ENCODE measurements at regions not wholly inside any gene's neighbourhood (a gene's known extent, or its start where the extent isn't known, plus 50 kb on each side); places are given as distances from the start of the nearest gene placed in this dataset.

- no peak overlapping the region for H3K27ac ChIP-seq
- H3K4me1 ChIP-seq: no peaks in the 10 kb centered on the region
- H3K4me3 ChIP-seq: no peak overlapping the region
- peaks cover 0 to 4% (median 0%) of the 10 kb centered on the region in 3 donors for H3K9me3 ChIP-seq
- H3K27me3 ChIP-seq: peaks cover 0 to 3% of the 10 kb centered on the region in 2 donors
- TF ChIP-seq CTCF (IDR thresholded peaks at IDR 0.05): no peak
- intact Hi-C loops (cut with DNase I; ENCODE audit: low total_unique reads): no loop called here
- no peaks in the 10 kb centered on the region for H3K36me3 ChIP-seq
- peak; percentile 7 to 44 for DNase-seq
These were observed 153.8 kb downstream of the ASB1 start for GRCh38 chr2:238580486-238580885.

GRCh38 chr2:238581126-238581525, 154.4 kb downstream of the ASB1 start:
- Histone ChIP-seq H3K9me3 (peaks cover 0 to 4% (median 0%) of the 10 kb centered on the region in 3 donors), H3K36me3 (no peaks in the 10 kb centered on the region), H3K27me3 (peaks cover 0 to 3% of the 10 kb centered on the region in 2 donors), H3K27ac (no peak overlapping the region), H3K4me3 (no peak overlapping the region), H3K4me1 (no peaks in the 10 kb centered on the region)
- intact Hi-C loops (cut with DNase I; ENCODE audit: low total_unique reads): no loop called here
- no peak for DNase-seq
- no peak for TF ChIP-seq CTCF (IDR thresholded peaks at IDR 0.05)

DNA sequence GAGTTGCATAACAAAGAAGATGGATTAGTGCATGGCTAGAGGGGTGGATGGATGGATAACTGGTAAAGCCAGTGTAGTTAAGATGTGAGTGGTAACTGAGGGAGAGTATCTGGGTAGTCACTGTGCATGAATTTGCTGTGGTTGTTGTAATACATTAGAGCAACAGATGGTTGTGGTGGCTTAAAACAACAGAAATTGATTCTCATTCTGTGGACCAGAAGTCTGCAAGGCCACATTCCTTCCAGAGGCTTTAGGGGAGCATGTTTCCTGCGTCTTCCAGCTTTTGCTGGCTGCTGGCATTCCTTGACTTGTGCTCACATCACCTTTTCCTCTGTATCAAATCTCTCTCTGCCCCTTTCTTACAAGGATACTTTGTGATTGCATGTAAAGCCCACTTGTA, 155.4 kb downstream of the ASB1 start:
- intact Hi-C loops (cut with DNase I; ENCODE audit: low total_unique reads): no loop called here
- Histone ChIP-seq H3K27ac (no peak overlapping the region), H3K36me3 (no peaks in the 10 kb centered on the region), H3K9me3 (no peaks in the 10 kb centered on the region), H3K27me3 (no peaks in the 10 kb centered on the region), H3K4me3 (no peak overlapping the region), H3K4me1 (no peaks in the 10 kb centered on the region)
- TF ChIP-seq CTCF (IDR thresholded peaks at IDR 0.05): no peak
- no peak for DNase-seq

DNA sequence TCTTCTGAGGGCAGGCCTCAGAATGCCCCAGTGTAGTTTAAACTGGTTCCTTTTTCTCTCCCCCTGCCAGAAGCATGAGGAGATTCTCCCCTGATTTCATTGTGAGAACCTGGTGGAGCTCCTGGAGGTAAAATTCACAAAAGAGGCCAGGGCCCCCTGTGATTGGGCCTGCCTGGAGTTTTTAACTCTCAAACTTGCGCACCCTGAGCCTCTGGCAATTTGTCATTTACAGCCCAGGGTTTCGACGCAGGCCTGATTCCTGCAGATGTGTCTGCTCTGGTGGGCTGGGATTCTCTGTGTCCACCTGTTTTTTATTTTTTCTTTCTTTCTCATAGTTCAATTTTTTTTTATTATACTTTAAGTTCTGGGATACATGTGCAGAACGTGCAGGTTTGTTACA, 157.9 kb downstream of the ASB1 start:
- no peak for TF ChIP-seq CTCF (IDR thresholded peaks at IDR 0.05)
- intact Hi-C loops (cut with DNase I; ENCODE audit: low total_unique reads): no loop called here
- Histone ChIP-seq H3K4me1 (no peaks in the 10 kb centered on the region), H3K9me3 (no peaks in the 10 kb centered on the region), H3K4me3 (no peak overlapping the region), H3K36me3 (no peaks in the 10 kb centered on the region), H3K27ac (no peak overlapping the region), H3K27me3 (no peaks in the 10 kb centered on the region)
- DNase-seq: no peak

DNA sequence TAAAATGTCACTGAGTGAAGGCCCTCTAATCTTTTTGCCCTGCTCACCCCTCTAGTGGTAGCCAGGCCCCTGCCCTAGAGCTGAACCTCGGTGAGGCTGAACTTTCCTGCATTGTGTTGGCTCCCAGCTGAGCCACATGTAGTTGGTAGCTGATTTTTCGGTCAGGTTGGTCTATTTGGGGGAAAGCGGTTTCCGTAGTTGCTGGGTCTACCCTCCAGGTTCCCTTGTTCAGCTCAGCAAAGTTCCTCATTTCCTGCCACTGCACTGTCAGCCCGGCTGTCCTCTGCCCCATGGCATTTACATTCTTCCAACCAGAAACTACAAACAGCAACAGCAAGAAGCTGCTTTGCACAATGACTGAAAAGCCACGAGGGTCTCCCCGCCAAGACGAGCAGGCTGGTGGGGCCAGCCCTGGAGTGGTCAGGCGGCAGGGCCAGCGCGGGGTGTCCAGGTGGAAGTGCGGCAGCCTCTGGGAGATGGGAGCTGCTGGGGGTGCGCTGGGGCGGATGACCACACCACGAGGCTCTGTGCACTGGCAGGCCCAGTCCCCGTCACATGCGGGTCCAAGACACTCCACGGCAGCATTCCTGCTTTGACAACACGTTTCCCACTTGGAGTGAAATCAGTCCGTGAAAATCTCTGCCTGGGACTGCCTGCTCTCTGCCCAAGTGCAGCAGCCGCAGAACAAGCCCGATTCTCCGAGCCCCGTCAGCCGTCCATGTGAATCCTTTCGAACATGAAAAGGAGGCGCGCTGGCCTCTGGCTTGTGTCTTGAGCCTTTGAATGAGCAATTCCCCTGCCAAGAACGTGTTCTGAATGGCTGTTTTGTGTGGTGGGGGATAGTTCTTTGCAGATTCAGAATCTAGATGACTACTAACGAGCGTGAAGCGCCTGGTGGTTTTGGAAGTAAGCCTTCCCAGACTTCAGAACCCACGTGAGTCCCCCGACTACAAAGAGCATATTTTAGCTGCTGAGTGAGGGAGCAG, 159.4 kb downstream of the ASB1 start:
- no peak overlapping the region for H3K27ac ChIP-seq
- H3K36me3 ChIP-seq: no peaks in the 10 kb centered on the region
- H3K27me3 ChIP-seq: no peaks in the 10 kb centered on the region
- no peaks in the 10 kb centered on the region for H3K9me3 ChIP-seq
- intact Hi-C loops (cut with DNase I; ENCODE audit: low total_unique reads): no loop called here
- no peaks in the 10 kb centered on the region for H3K4me1 ChIP-seq
- no peak for TF ChIP-seq CTCF (IDR thresholded peaks at IDR 0.05)
- DNase-seq: peak in 1 of 2 donors; percentile 62
- H3K4me3 ChIP-seq: no peak overlapping the region
